ENCODE measurements at regions not wholly inside any gene's neighbourhood (a gene's known extent, or its start where the extent isn't known, plus 50 kb on each side); places are given as distances from the start of the nearest gene placed in this dataset.

DNA sequence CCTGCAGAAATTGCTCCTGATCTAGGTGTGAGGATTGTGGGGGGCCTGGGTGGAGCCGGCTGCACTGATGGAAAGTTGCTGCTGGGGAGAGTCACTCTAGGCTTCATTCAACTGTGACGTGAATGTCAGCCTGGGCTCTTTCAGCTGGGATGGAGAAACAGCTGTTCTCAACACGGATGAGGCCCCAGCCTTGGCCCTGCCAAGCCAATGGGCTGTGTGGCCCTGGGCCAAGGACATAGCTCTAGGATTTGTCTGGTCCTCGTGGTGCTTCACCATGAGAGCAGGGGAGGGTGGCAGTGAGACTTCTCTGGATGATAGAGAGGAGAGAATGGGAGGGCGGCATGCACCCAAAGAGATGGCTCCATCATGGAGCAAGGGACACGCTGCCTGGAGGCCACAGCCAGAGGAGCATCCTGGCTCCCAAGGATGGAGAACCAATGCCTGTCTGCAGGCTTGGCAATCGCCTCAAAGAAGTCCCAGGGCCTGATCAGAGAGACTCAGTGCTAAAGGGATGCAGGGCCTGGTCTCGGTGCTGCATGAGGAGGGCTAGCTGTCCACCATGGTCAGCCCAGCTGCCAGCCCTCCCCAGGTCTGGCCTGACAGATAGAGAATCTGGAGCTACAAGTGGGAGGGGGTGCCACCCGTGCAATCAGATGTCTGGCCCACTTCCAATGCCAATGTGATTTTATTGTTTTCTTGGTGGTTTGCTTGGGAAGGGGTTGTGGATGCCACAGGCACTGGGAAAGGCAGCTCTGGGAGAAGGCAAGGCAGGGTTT lies 141.0 kb downstream of the GADD45G start:
- no peak overlapping the region for H3K9ac ChIP-seq (ENCODE audit: low read length)
- no peak overlapping the region for H3K4me2 ChIP-seq (ENCODE audit: low read depth, low read length, poor library complexity, severe bottlenecking)
- TF ChIP-seq EZH2phosphoT487 (conservative IDR thresholded peaks at IDR 0.05; ENCODE audit: low read length), result no peak
- TF ChIP-seq, protein P1, sequence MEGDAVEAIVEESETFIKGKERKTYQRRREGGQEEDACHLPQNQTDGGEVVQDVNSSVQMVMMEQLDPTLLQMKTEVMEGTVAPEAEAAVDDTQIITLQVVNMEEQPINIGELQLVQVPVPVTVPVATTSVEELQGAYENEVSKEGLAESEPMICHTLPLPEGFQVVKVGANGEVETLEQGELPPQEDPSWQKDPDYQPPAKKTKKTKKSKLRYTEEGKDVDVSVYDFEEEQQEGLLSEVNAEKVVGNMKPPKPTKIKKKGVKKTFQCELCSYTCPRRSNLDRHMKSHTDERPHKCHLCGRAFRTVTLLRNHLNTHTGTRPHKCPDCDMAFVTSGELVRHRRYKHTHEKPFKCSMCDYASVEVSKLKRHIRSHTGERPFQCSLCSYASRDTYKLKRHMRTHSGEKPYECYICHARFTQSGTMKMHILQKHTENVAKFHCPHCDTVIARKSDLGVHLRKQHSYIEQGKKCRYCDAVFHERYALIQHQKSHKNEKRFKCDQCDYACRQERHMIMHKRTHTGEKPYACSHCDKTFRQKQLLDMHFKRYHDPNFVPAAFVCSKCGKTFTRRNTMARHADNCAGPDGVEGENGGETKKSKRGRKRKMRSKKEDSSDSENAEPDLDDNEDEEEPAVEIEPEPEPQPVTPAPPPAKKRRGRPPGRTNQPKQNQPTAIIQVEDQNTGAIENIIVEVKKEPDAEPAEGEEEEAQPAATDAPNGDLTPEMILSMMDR (IDR thresholded peaks at IDR 0.05; ENCODE audit: insufficient read depth, low read length, poor library complexity, severe bottlenecking), result no peak
- H3F3A ChIP-seq (ENCODE audit: insufficient read depth), result no peaks in the 10 kb centered on the region
- H2AFZ ChIP-seq (ENCODE audit: low read depth, low read length, severe bottlenecking), result no peak overlapping the region
- no peaks in the 10 kb centered on the region for H3K79me2 ChIP-seq (ENCODE audit: insufficient read depth, low read length)
- H3K36me3 ChIP-seq (ENCODE audit: low read length), result no peaks in the 10 kb centered on the region
- no peak overlapping the region for H3K27ac ChIP-seq (ENCODE audit: low read depth, low read length)
- no peaks in the 10 kb centered on the region for H4K20me1 ChIP-seq (ENCODE audit: low read depth, low read length)
- no peaks in the 10 kb centered on the region for H3K27me3 ChIP-seq (ENCODE audit: low read length)
- H3K4me3 ChIP-seq (ENCODE audit: insufficient read depth, low read length, poor library complexity, severe bottlenecking), result no peak overlapping the region
- no peaks in the 10 kb centered on the region for H3K9me3 ChIP-seq (ENCODE audit: insufficient read depth, low read length)
- no peaks in the 10 kb centered on the region for H3K9me2 ChIP-seq (replicated peaks; ENCODE audit: insufficient read depth, low read length)

- Histone ChIP-seq H3K4me2 (ENCODE audit: low read depth, low read length, poor library complexity, severe bottlenecking) (no peak overlapping the region), H3K79me2 (ENCODE audit: insufficient read depth, low read length) (no peaks in the 10 kb centered on the region), H3K9ac (ENCODE audit: low read length) (no peak overlapping the region), H4K20me1 (ENCODE audit: low read depth, low read length) (no peaks in the 10 kb centered on the region), H2AFZ (ENCODE audit: low read depth, low read length, severe bottlenecking) (no peak overlapping the region), H3K27me3 (ENCODE audit: low read length) (no peaks in the 10 kb centered on the region), H3F3A (ENCODE audit: insufficient read depth) (no peaks in the 10 kb centered on the region), H3K27ac (ENCODE audit: low read depth, low read length) (no peak overlapping the region), H3K4me3 (ENCODE audit: insufficient read depth, low read length, poor library complexity, severe bottlenecking) (no peak overlapping the region), H3K9me3 (ENCODE audit: insufficient read depth, low read length) (no peaks in the 10 kb centered on the region), H3K36me3 (ENCODE audit: low read length) (no peaks in the 10 kb centered on the region), H3K9me2 (replicated peaks; ENCODE audit: insufficient read depth, low read length) (no peaks in the 10 kb centered on the region)
- TF ChIP-seq, protein P1 (IDR thresholded peaks at IDR 0.05; ENCODE audit: insufficient read depth, low read length, poor library complexity, severe bottlenecking), result no peak
These were observed 141.7 kb downstream of the GADD45G start for GRCh38 chr9:89746385-89747116.

DNA sequence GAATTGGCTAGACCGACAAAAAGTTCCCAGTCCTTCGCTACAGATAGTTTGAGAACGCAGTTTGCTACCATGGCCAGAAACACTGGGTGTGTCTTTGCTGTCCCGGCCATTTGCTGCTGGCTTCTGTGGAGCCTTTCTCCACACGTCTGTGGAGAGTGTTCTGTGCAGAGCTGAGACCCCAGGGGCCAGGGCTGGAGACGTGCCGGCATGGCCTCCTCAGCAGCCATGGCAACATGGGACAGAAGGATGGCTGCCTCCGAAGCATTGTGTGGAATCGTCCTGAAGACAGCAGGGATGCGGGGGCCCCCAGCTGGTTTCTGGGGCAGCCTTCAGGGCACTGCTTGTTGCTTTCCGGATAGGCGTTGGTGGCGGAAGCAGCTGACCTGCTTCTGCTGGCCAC lies 142.8 kb downstream of the GADD45G start:
- H3K4me3 ChIP-seq (ENCODE audit: insufficient read depth, low read length, poor library complexity, severe bottlenecking), result no peak overlapping the region
- H3K36me3 ChIP-seq (ENCODE audit: low read length), result no peaks in the 10 kb centered on the region
- H3K9ac ChIP-seq (ENCODE audit: low read length), result no peak overlapping the region
- TF ChIP-seq EZH2phosphoT487 (conservative IDR thresholded peaks at IDR 0.05; ENCODE audit: low read length), result no peak
- TF ChIP-seq, protein P1 (IDR thresholded peaks at IDR 0.05; ENCODE audit: insufficient read depth, low read length, poor library complexity, severe bottlenecking), result no peak
- no peaks in the 10 kb centered on the region for H3K79me2 ChIP-seq (ENCODE audit: insufficient read depth, low read length)
- no peak overlapping the region for H3K27ac ChIP-seq (ENCODE audit: low read depth, low read length)
- no peak overlapping the region for H2AFZ ChIP-seq (ENCODE audit: low read depth, low read length, severe bottlenecking)
- no peaks in the 10 kb centered on the region for H3K27me3 ChIP-seq (ENCODE audit: low read length)
- H3K4me2 ChIP-seq (ENCODE audit: low read depth, low read length, poor library complexity, severe bottlenecking), result no peak overlapping the region
- no peaks in the 10 kb centered on the region for H3K9me2 ChIP-seq (replicated peaks; ENCODE audit: insufficient read depth, low read length)
- no peaks in the 10 kb centered on the region for H4K20me1 ChIP-seq (ENCODE audit: low read depth, low read length)
- no peaks in the 10 kb centered on the region for H3K9me3 ChIP-seq (ENCODE audit: insufficient read depth, low read length)
- no peaks in the 10 kb centered on the region for H3F3A ChIP-seq (ENCODE audit: insufficient read depth)

All from SU-DHL-6 (cell line).